SU-DHL-6 (cell line): ENCODE measurements at regions not wholly inside any gene's neighbourhood (a gene's known extent, or its start where the extent isn't known, plus 50 kb on each side); places are given as distances from the start of the nearest gene placed in this dataset.

Source experiments
- H2AFZ ChIP-seq: fragments of 200-600 bp; sonication (generic); 2 replicates; pipeline ENCODE4 v1.6.1; 2014; ENCODE audit warnings: low read depth, mild to moderate bottlenecking, moderate library complexity, mixed read lengths, antibody characterized with exemption, low read length; ENCODE audit not compliant: severe bottlenecking
- H3F3A ChIP-seq: fragments of 200-600 bp; shearing (Covaris generic); 2 replicates; pipeline ENCODE4 v1.6.0; 2016; ENCODE audit warnings: antibody characterized with exemption, mild to moderate bottlenecking; ENCODE audit not compliant: insufficient read depth
- H3K27ac ChIP-seq: fragments of 200-600 bp; sonication (generic); 2 replicates; pipeline ENCODE4 v1.5.1; 2016; ENCODE audit warnings: low read depth, mild to moderate bottlenecking, low read length, moderate library complexity, mixed read lengths
- H3K27me3 ChIP-seq: fragments of 200-600 bp; sonication (generic), shearing (Covaris generic); 2 replicates; pipeline ENCODE4 v1.6.0; 2014; ENCODE audit warnings: mild to moderate bottlenecking, low read length
- H3K36me3 ChIP-seq: fragments of 200-600 bp; sonication (generic); 2 replicates; pipeline ENCODE4 v1.6.1; 2014; ENCODE audit warnings: mild to moderate bottlenecking, low read length, mixed read lengths
- H3K4me2 ChIP-seq: fragments of 300-600, 200-600 bp; shearing (Covaris generic), sonication (generic); 2 replicates; pipeline ENCODE4 v1.6.0; 2014; ENCODE audit warnings: low read length, low read depth, mild to moderate bottlenecking; ENCODE audit not compliant: poor library complexity, severe bottlenecking
- H3K4me3 ChIP-seq: fragments of 200-600 bp; sonication (generic); 2 replicates; pipeline ENCODE4 v1.5.1; 2014; ENCODE audit warnings: antibody characterized with exemption, low read length, mild to moderate bottlenecking, mixed read lengths; ENCODE audit not compliant: insufficient read depth, poor library complexity, severe bottlenecking
- H3K79me2 ChIP-seq: fragments of 200-600 bp; sonication (generic); 2 replicates; pipeline ENCODE4 v1.6.1; 2014; ENCODE audit warnings: mild to moderate bottlenecking, low read length, moderate library complexity; ENCODE audit not compliant: insufficient read depth
- H3K9ac ChIP-seq: fragments of 200-600 bp; sonication (generic); 2 replicates; pipeline ENCODE4 v1.7.0; 2014; ENCODE audit warnings: mild to moderate bottlenecking, low read length
- H3K9me2 ChIP-seq: fragments of 200-600 bp; sonication (generic); replicated peaks from 2 replicates; pipeline ENCODE4 v1.6.1; 2014; ENCODE audit warnings: low read length; ENCODE audit not compliant: insufficient read depth
- H3K9me3 ChIP-seq: fragments of 200-600 bp; sonication (generic); 2 replicates; pipeline ENCODE4 v1.6.1; 2014; ENCODE audit warnings: low read length, mixed read lengths; ENCODE audit not compliant: insufficient read depth
- H4K20me1 ChIP-seq: fragments of 200-600 bp; sonication (generic); 2 replicates; pipeline ENCODE4 v1.6.1; 2014; ENCODE audit warnings: low read depth, mild to moderate bottlenecking, antibody characterized with exemption, low read length, moderate library complexity, mixed read lengths
- EZH2phosphoT487 ChIP-seq: fragments of 200-600 bp; sonication (generic), shearing (Covaris generic); conservative IDR thresholded peaks from 2 replicates; pipeline ENCODE4 v1.6.1; 2018; ENCODE audit warnings: mild to moderate bottlenecking, antibody characterized with exemption, low read length, moderate library complexity, mixed read lengths
- TF ChIP-seq, protein P1 (sequence below): fragments of 200-600 bp; sonication (generic); IDR thresholded peaks from one replicate; pipeline ENCODE4 v1.5.1; 2017; ENCODE audit warnings: antibody characterized with exemption, mild to moderate bottlenecking, low read length, moderate library complexity; ENCODE audit not compliant: insufficient read depth, poor library complexity, severe bottlenecking

DNA sequence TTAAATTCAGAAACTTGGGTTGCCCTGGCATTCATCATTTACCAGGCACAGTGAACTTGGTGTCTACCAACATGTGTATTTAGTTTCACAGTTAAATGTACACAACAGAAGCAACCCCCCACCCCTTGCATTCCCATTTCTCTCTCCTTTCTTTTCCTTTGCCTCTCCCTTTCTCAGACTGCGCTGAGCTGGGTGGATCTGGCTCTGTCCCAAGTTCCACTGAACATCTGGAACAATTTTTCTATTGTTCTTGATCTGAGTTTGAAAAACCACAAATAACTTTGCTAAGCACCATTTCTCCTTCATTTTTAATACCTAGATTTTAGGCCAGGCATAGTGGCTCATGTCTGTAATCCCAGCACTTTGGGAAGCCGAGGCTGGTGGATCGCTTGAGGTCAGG, 242.2 kb downstream of the ABHD5 start:
- Histone ChIP-seq H4K20me1 (no peaks in the 10 kb centered on the region), H3K9ac (no peak overlapping the region), H3K9me2 (no peaks in the 10 kb centered on the region), H3K27ac (no peak overlapping the region), H3K27me3 (no peaks in the 10 kb centered on the region), H3K4me3 (no peak overlapping the region), H2AFZ (no peak overlapping the region), H3K36me3 (no peaks in the 10 kb centered on the region), H3K9me3 (no peaks in the 10 kb centered on the region), H3K79me2 (no peaks in the 10 kb centered on the region), H3K4me2 (no peak overlapping the region), H3F3A (no peaks in the 10 kb centered on the region)
- TF ChIP-seq, protein P1, sequence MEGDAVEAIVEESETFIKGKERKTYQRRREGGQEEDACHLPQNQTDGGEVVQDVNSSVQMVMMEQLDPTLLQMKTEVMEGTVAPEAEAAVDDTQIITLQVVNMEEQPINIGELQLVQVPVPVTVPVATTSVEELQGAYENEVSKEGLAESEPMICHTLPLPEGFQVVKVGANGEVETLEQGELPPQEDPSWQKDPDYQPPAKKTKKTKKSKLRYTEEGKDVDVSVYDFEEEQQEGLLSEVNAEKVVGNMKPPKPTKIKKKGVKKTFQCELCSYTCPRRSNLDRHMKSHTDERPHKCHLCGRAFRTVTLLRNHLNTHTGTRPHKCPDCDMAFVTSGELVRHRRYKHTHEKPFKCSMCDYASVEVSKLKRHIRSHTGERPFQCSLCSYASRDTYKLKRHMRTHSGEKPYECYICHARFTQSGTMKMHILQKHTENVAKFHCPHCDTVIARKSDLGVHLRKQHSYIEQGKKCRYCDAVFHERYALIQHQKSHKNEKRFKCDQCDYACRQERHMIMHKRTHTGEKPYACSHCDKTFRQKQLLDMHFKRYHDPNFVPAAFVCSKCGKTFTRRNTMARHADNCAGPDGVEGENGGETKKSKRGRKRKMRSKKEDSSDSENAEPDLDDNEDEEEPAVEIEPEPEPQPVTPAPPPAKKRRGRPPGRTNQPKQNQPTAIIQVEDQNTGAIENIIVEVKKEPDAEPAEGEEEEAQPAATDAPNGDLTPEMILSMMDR: no peak
- no peak for TF ChIP-seq EZH2phosphoT487

DNA sequence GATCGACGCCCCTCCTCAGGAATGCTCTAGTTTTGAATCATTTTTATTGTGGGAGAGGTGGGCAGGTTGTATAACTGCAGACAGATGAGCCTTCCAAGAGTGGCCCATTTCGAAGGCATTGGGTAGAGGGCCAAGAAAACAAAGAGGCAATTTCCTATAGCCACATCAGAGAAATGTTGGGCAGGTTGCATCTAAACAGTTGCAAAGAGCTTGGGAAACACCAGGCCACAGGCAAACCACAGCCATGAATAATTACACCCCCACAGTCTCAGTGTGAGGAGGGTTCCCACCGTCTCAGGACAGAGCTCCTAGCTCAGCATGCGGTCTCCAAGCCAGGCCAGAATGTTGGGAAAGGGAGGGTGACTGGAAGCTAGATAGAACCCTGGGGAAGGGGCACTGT, 257.3 kb downstream of the ABHD5 start:
- no peaks in the 10 kb centered on the region for H4K20me1 ChIP-seq
- no peak overlapping the region for H3K4me2 ChIP-seq
- no peaks in the 10 kb centered on the region for H3F3A ChIP-seq
- no peak overlapping the region for H3K9ac ChIP-seq
- no peaks in the 10 kb centered on the region for H3K36me3 ChIP-seq
- no peak overlapping the region for H3K27ac ChIP-seq
- H3K9me3 ChIP-seq: no peaks in the 10 kb centered on the region
- H3K4me3 ChIP-seq: no peak overlapping the region
- no peak for TF ChIP-seq EZH2phosphoT487
- TF ChIP-seq, protein P1: no peak
- no peaks in the 10 kb centered on the region for H3K9me2 ChIP-seq
- H2AFZ ChIP-seq: no peak overlapping the region
- H3K27me3 ChIP-seq: no peaks in the 10 kb centered on the region
- no peaks in the 10 kb centered on the region for H3K79me2 ChIP-seq

DNA sequence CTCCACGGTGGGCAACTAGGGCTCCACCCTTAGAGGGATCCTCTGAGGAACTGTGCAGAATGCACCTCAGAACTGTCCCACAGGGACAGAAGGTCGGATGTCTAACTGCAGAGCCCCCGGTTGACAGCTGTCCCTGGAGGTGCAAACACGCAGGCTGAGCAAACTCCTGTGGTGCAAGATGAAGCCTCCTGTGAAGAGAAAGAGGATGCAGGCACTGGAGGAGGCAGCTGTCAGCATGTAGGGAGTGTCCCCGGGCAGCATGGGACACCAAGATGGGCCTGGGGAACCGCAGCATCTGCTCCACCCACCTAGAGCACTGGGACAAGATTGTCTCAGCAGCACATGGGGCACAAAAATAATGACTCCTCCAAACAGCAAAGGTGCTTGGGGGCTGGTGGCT, 258.9 kb downstream of the ABHD5 start:
- H3K9ac ChIP-seq: no peak overlapping the region
- no peaks in the 10 kb centered on the region for H3K79me2 ChIP-seq
- no peak overlapping the region for H3K4me2 ChIP-seq
- TF ChIP-seq, protein P1: no peak
- TF ChIP-seq EZH2phosphoT487: no peak
- no peak overlapping the region for H3K27ac ChIP-seq
- H3K4me3 ChIP-seq: no peak overlapping the region
- no peaks in the 10 kb centered on the region for H3K9me3 ChIP-seq
- H3K9me2 ChIP-seq: no peaks in the 10 kb centered on the region
- no peaks in the 10 kb centered on the region for H3F3A ChIP-seq
- H2AFZ ChIP-seq: no peak overlapping the region
- H4K20me1 ChIP-seq: no peaks in the 10 kb centered on the region
- no peaks in the 10 kb centered on the region for H3K27me3 ChIP-seq
- no peaks in the 10 kb centered on the region for H3K36me3 ChIP-seq

GRCh38 chr3:43950775-43951174, 260.0 kb downstream of the ABHD5 start:
- Histone ChIP-seq H3K4me3 (no peak overlapping the region), H3K9me2 (no peaks in the 10 kb centered on the region), H2AFZ (no peak overlapping the region), H3K9ac (no peak overlapping the region), H3F3A (no peaks in the 10 kb centered on the region), H3K4me2 (no peak overlapping the region), H3K9me3 (no peaks in the 10 kb centered on the region), H3K27ac (no peak overlapping the region), H3K79me2 (no peaks in the 10 kb centered on the region), H4K20me1 (no peaks in the 10 kb centered on the region), H3K36me3 (no peaks in the 10 kb centered on the region), H3K27me3 (no peaks in the 10 kb centered on the region)
- no peak for TF ChIP-seq EZH2phosphoT487
